HL-60 (cell line): ENCODE measurements at regions not wholly inside any gene's neighbourhood (a gene's known extent, or its start where the extent isn't known, plus 50 kb on each side); places are given as distances from the start of the nearest gene placed in this dataset.
"Not testable (repeated sequence)": the region's sequence is repeated elsewhere in the genome, so short reads cannot be mapped to it uniquely, and the experiment has no call there.

Experiments
- DNase-seq, 2 experiments: peaks; one replicate each; pipeline ENCODE4 v3.0.0-alpha.2; 2010 to 2020; ENCODE audit warnings: low read depth in 1 of 2, low spot score in 1 of 2
- H3K27ac ChIP-seq: fragments of 250-450 bp; sonication (Bioruptor Pico); replicated peaks from 2 replicates; pipeline ENCODE4 v1.5.1; 2020; ENCODE audit warnings: mild to moderate bottlenecking, moderate library complexity
- H3K27me3 ChIP-seq: fragments of 250-450 bp; sonication (Bioruptor Pico); 2 replicates; pipeline ENCODE4 v1.5.1; 2021; ENCODE audit warnings: mild to moderate bottlenecking, moderate library complexity; ENCODE audit not compliant: insufficient read depth, poor library complexity, severe bottlenecking
- H3K4me3 ChIP-seq: replicated peaks from 2 replicates; pipeline ENCODE4 v1.5.1; 2011; ENCODE audit warnings: mild to moderate bottlenecking, control low read depth, low read length; ENCODE audit not compliant: insufficient read depth
- CTCF ChIP-seq: IDR thresholded peaks from one replicate; pipeline ENCODE4 v1.5.1; 2011; ENCODE audit warnings: low read length, control low read depth, inconsistent platforms; ENCODE audit not compliant: insufficient read depth
- GABPA ChIP-seq: IDR thresholded peaks from 2 replicates; pipeline ENCODE4 v1.6.1; 2012; ENCODE audit warnings: low read depth
- POLR2AphosphoS5 ChIP-seq: IDR thresholded peaks from 2 replicates; pipeline ENCODE4 v1.6.1; 2012; ENCODE audit warnings: low read depth
- REST ChIP-seq: IDR thresholded peaks from 2 replicates; pipeline ENCODE4 v1.6.1; 2012; ENCODE audit warnings: low read depth; ENCODE audit not compliant: insufficient replicate concordance
- SPI1 ChIP-seq: IDR thresholded peaks from 2 replicates; pipeline ENCODE4 v1.6.1; 2012; ENCODE audit warnings: low read depth, mild to moderate bottlenecking, borderline replicate concordance

GRCh38 chr2:7694076-7694985, 777.1 kb downstream of the RNF144A start:
- Histone ChIP-seq H3K27me3 (peaks cover 3% of the 10 kb centered on the region), H3K4me3 (no peak overlapping the region), H3K27ac (no peak overlapping the region)
- TF ChIP-seq SPI1 (no peak), REST (no peak), CTCF (no peak), GABPA (no peak), POLR2AphosphoS5 (no peak)
- DNase-seq: no peak

GRCh38 chr2:7696556-7696955, 779.3 kb downstream of the RNF144A start:
- not testable (repeated sequence) for H3K27ac ChIP-seq, H3K27me3 ChIP-seq, DNase-seq, H3K4me3 ChIP-seq

GRCh38 chr2:7697052-7697451, 779.8 kb downstream of the RNF144A start:
- TF ChIP-seq GABPA (no peak), REST (no peak), SPI1 (no peak), CTCF (no peak), POLR2AphosphoS5 (no peak)
- no peak for DNase-seq
- no peak overlapping the region for H3K27ac ChIP-seq
- no peak overlapping the region for H3K4me3 ChIP-seq
- peaks cover 1% of the 10 kb centered on the region for H3K27me3 ChIP-seq

- Histone ChIP-seq H3K27me3 (no peaks in the 10 kb centered on the region), H3K27ac (no peak overlapping the region), H3K4me3 (no peak overlapping the region)
- TF ChIP-seq CTCF: no peak
- DNase-seq: no peak
Observed at GRCh38 chr2:7701791-7702190, 784.6 kb downstream of the RNF144A start.
